ENCODE measurements at regions not wholly inside any gene's neighbourhood (a gene's known extent, or its start where the extent isn't known, plus 50 kb on each side); places are given as distances from the start of the nearest gene placed in this dataset.

DNA sequence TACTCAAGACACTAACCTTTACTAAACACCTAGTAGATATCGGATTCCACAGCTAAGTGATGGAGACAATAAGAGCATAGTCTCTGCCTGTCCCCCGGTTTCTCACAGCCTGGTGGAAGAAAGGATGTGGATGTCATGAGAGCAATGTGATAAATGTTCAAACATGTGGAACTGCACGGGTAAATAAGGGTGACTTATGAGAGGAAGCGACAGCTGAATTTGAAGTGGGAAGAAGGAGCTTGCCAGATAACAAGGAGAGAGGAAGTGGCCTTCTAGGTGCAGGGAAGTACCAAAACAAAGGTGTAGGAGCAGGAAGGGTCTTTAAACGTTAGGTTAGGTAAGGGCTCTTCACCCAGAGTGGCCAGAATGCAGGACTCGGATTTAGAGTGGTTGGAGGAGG lies 178.6 kb upstream of the NRIP1 start:
- TF ChIP-seq, protein P1, sequence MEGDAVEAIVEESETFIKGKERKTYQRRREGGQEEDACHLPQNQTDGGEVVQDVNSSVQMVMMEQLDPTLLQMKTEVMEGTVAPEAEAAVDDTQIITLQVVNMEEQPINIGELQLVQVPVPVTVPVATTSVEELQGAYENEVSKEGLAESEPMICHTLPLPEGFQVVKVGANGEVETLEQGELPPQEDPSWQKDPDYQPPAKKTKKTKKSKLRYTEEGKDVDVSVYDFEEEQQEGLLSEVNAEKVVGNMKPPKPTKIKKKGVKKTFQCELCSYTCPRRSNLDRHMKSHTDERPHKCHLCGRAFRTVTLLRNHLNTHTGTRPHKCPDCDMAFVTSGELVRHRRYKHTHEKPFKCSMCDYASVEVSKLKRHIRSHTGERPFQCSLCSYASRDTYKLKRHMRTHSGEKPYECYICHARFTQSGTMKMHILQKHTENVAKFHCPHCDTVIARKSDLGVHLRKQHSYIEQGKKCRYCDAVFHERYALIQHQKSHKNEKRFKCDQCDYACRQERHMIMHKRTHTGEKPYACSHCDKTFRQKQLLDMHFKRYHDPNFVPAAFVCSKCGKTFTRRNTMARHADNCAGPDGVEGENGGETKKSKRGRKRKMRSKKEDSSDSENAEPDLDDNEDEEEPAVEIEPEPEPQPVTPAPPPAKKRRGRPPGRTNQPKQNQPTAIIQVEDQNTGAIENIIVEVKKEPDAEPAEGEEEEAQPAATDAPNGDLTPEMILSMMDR (conservative IDR thresholded peaks at IDR 0.05; ENCODE audit: low read length): no peak
- TF ChIP-seq EZH2phosphoT487 (IDR thresholded peaks at IDR 0.05; ENCODE audit: borderline replicate concordance, low read depth, low read length): no peak
- H4K20me1 ChIP-seq (ENCODE audit: insufficient read depth, low read length): no peaks in the 10 kb centered on the region
- H3K4me2 ChIP-seq (ENCODE audit: low read length): no peak overlapping the region
- DNase-seq (ENCODE audit: low spot score): no peak
- no TSS peak for BruUV-seq (replicated peaks)
- no peaks in the 10 kb centered on the region for H3K9me3 ChIP-seq (ENCODE audit: low read length)
- H3K4me3 ChIP-seq (ENCODE audit: low read depth, low read length, poor library complexity, severe bottlenecking): no peak overlapping the region
- H3K4me1 ChIP-seq (ENCODE audit: insufficient read depth, low read length, poor library complexity, severe bottlenecking): no peaks in the 10 kb centered on the region
- H2AFZ ChIP-seq (ENCODE audit: low read length): no peak overlapping the region
- no peaks in the 10 kb centered on the region for H3K79me2 ChIP-seq (ENCODE audit: insufficient read depth, low read depth, low read length)
- ChIA-PET CTCF (ENCODE audit: unreplicated experiment) (no interaction called here), POLR2A (interaction anchor here (1.1 to 1.4 kb wide), 2 partner anchors 9 to 11 kb away, joined by 3 read pairs; no protein-coding TSS in a partner anchor)
- no peak overlapping the region for H3K27ac ChIP-seq (ENCODE audit: low read depth, low read length, poor library complexity, severe bottlenecking)
- intact Hi-C loops (cut with micrococcal nuclease; ENCODE audit: unreplicated experiment): no loop called here
- no peaks in the 10 kb centered on the region for H3K36me3 ChIP-seq (ENCODE audit: insufficient read depth, low read length)
- no peaks in the 10 kb centered on the region for H3K9me2 ChIP-seq (ENCODE audit: insufficient read depth, low read length)

DNA sequence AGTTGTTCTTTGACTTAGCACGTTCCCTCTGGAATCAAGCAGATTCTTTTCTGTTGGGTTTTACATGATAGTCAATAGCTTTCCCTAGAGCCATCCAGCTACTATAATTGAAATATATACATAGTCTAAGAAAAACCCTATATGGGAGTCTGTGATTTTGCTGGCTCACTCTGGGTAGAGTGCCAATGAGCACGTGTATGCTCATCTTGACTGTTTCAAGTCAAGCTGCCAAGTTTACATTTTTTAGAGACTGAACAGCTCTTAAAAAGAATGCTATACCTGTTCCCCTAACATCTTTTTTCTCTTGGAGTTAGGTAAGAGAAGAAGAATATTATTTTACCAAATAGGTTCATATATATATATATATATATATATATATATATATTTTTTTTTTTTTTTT lies 182.8 kb upstream of the NRIP1 start:
- no peaks in the 10 kb centered on the region for H3K4me1 ChIP-seq (ENCODE audit: insufficient read depth, low read length, poor library complexity, severe bottlenecking)
- ChIA-PET CTCF (ENCODE audit: unreplicated experiment) (no interaction called here), POLR2A (no interaction called here)
- TF ChIP-seq EZH2phosphoT487 (IDR thresholded peaks at IDR 0.05; ENCODE audit: borderline replicate concordance, low read depth, low read length): no peak
- TF ChIP-seq, protein P1 (conservative IDR thresholded peaks at IDR 0.05; ENCODE audit: low read length): no peak
- no peaks in the 10 kb centered on the region for H3K36me3 ChIP-seq (ENCODE audit: insufficient read depth, low read length)
- no peaks in the 10 kb centered on the region for H3K79me2 ChIP-seq (ENCODE audit: insufficient read depth, low read depth, low read length)
- H3K9me3 ChIP-seq (ENCODE audit: low read length): no peaks in the 10 kb centered on the region
- BruUV-seq (replicated peaks): no TSS peak
- DNase-seq (ENCODE audit: low spot score): no peak
- H3K4me2 ChIP-seq (ENCODE audit: low read length): no peak overlapping the region
- no peak overlapping the region for H2AFZ ChIP-seq (ENCODE audit: low read length)
- no peak overlapping the region for H3K27ac ChIP-seq (ENCODE audit: low read depth, low read length, poor library complexity, severe bottlenecking)
- H3K4me3 ChIP-seq (ENCODE audit: low read depth, low read length, poor library complexity, severe bottlenecking): no peak overlapping the region
- no peaks in the 10 kb centered on the region for H4K20me1 ChIP-seq (ENCODE audit: insufficient read depth, low read length)
- intact Hi-C loops (cut with micrococcal nuclease; ENCODE audit: unreplicated experiment): no loop called here
- no peaks in the 10 kb centered on the region for H3K9me2 ChIP-seq (ENCODE audit: insufficient read depth, low read length)

DNA sequence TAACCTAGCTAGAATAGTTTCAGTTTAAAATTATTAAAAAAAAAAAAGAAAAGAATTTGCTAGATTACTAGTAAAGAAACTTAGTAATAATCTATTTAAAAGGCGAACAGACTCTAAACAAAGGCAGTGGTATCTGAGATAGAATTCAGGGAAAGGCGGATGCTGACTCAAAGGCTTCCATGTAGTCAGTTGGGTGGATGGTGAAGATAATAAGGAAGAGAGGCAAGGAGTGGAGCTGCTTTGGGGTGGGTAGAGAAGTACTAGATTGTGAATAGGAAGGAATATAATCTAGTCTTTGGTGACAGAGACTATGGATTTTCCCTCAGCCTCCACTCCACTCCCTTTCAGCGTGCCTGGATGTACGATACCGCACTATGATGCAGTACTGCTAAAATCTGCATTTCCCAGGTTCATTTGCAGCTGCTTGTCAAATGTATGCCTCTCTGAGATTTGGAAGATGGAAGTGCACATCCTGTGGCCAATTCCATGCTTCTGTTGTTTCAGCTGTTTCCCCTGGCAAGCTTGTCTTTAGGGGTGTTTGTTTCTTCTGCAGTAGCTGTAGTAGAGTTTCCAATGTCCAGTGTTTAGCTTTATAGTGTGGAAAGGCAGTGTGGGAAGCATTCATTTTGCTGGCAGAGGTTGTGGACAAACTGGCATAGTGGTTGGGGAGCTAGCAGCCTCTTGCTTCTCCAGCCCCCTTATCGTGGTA lies 184.6 kb upstream of the NRIP1 start:
- no peaks in the 10 kb centered on the region for H3K36me3 ChIP-seq (ENCODE audit: insufficient read depth, low read length)
- no peaks in the 10 kb centered on the region for H3K79me2 ChIP-seq (ENCODE audit: insufficient read depth, low read depth, low read length)
- ChIA-PET CTCF (ENCODE audit: unreplicated experiment) (no interaction called here), POLR2A (no interaction called here)
- no TSS peak for BruUV-seq (replicated peaks)
- H3K4me1 ChIP-seq (ENCODE audit: insufficient read depth, low read length, poor library complexity, severe bottlenecking): no peaks in the 10 kb centered on the region
- no peaks in the 10 kb centered on the region for H4K20me1 ChIP-seq (ENCODE audit: insufficient read depth, low read length)
- no peak for DNase-seq (ENCODE audit: low spot score)
- no peak overlapping the region for H3K4me3 ChIP-seq (ENCODE audit: low read depth, low read length, poor library complexity, severe bottlenecking)
- no peaks in the 10 kb centered on the region for H3K9me3 ChIP-seq (ENCODE audit: low read length)
- H3K9me2 ChIP-seq (ENCODE audit: insufficient read depth, low read length): no peaks in the 10 kb centered on the region
- H3K4me2 ChIP-seq (ENCODE audit: low read length): no peak overlapping the region
- TF ChIP-seq, protein P1 (conservative IDR thresholded peaks at IDR 0.05; ENCODE audit: low read length): no peak
- no peak for TF ChIP-seq EZH2phosphoT487 (IDR thresholded peaks at IDR 0.05; ENCODE audit: borderline replicate concordance, low read depth, low read length)
- intact Hi-C loops (cut with micrococcal nuclease; ENCODE audit: unreplicated experiment): no loop called here
- H3K27ac ChIP-seq (ENCODE audit: low read depth, low read length, poor library complexity, severe bottlenecking): no peak overlapping the region
- H2AFZ ChIP-seq (ENCODE audit: low read length): no peak overlapping the region

Measured in OCI-LY7 (cell line).